ENCODE measurements at regions not wholly inside any gene's neighbourhood (a gene's known extent, or its start where the extent isn't known, plus 50 kb on each side); places are given as distances from the start of the nearest gene placed in this dataset.

- TF ChIP-seq POLR2A (IDR thresholded peaks at IDR 0.05; ENCODE audit: low read depth) (no peak), CTCF (IDR thresholded peaks at IDR 0.05) (no peak), EP300 (IDR thresholded peaks at IDR 0.05) (no peak)
Observed at GRCh38 chr13:54424344-54424743, 1395.7 kb downstream of the OLFM4 start.

Measured in esophagus muscularis mucosa (tissue), 4 donors.